AG04450 (cell line): ENCODE measurements at regions not wholly inside any gene's neighbourhood (a gene's known extent, or its start where the extent isn't known, plus 50 kb on each side); places are given as distances from the start of the nearest gene placed in this dataset.
A peak's percentile ranks its signal among the peaks of the same experiment; 100 is the strongest.

ENCODE experiments used
- CTCF ChIA-PET: fragments of 300-600, 350-600 bp; formaldehyde crosslinking; extraction: SDS; loops from one replicate; lab custom pipeline; 2022; ENCODE audit warnings: antibody characterized with exemption, inconsistent platforms; lab: Charles Lee
- POLR2A ChIA-PET: fragments of 350-600 bp; formaldehyde crosslinking; extraction: SDS; loops from one replicate; lab custom pipeline; 2021; ENCODE audit warnings: antibody characterized with exemption, inconsistent platforms; lab: Yijun Ruan, JAX
- DNase-seq: peaks from one replicate; pipeline ENCODE4 v3.0.0-alpha.2; 2011; ENCODE audit warnings: low read depth, low spot score
- H3K27ac ChIP-seq: one replicate; pipeline ENCODE4 v1.5.1; 2012; ENCODE audit warnings: low read depth, low read length, control low read depth
- H3K27me3 ChIP-seq: one replicate; pipeline ENCODE4 v1.6.0; 2012; ENCODE audit warnings: low read length; ENCODE audit not compliant: control insufficient read depth, insufficient read depth
- H3K4me3 ChIP-seq: 2 replicates; pipeline ENCODE4 v1.5.1; 2011; ENCODE audit warnings: mild to moderate bottlenecking, low read depth, low read length, control low read depth
- H3K9me3 ChIP-seq: 2 replicates; pipeline ENCODE4 v1.5.1; 2012; ENCODE audit warnings: low read length; ENCODE audit not compliant: control insufficient read depth, insufficient read depth
- CTCF ChIP-seq: IDR thresholded peaks from 2 replicates; pipeline ENCODE4 v1.5.1; 2011; ENCODE audit warnings: low read depth, low read length, control low read depth, inconsistent platforms

- no peak for TF ChIP-seq CTCF
- Histone ChIP-seq H3K9me3 (no peaks in the 10 kb centered on the region), H3K27ac (no peak overlapping the region), H3K4me3 (no peak overlapping the region), H3K27me3 (no peaks in the 10 kb centered on the region)
- no peak for DNase-seq
- POLR2A ChIA-PET: no interaction called here
- CTCF ChIA-PET: interaction anchor here (1.6 kb wide), 1 partner anchor 91 kb away, joined by 3 read pairs; no protein-coding TSS in a partner anchor
Observed at GRCh38 chr4:112847781-112848180, 201.7 kb upstream of the ANK2 start.

- Histone ChIP-seq H3K27me3 (no peaks in the 10 kb centered on the region), H3K9me3 (no peaks in the 10 kb centered on the region), H3K27ac (no peak overlapping the region), H3K4me3 (no peak overlapping the region)
- ChIA-PET POLR2A (no interaction called here), CTCF (interaction anchor here (0.8 to 1.6 kb wide), 2 partner anchors 89 to 90 kb away, joined by 3 read pairs; no protein-coding TSS in a partner anchor)
- no peak for DNase-seq
- TF ChIP-seq CTCF: no peak
Observed at GRCh38 chr4:112848911-112849310, 200.5 kb upstream of the ANK2 start.

DNA sequence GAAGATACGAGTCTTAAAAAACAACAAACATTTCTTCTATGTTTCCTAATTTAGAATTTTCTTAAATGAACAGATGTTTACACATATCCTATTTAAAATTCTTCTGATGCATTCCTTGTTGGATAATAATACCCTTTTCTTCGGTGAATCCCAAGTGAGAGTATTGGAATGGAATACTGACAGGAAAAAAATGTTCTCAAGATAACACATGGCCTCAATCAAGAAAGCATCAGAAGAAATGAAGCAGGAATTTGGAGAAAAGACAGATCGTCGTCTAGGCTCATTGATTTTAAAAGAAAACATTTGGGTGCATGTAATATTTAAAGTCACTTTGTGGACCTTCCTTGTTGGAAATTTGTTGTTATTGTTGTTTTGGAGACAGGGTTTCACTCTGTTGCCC, 196.9 kb upstream of the ANK2 start:
- POLR2A ChIA-PET: no interaction called here
- Histone ChIP-seq H3K4me3 (no peak overlapping the region), H3K27ac (no peak overlapping the region), H3K9me3 (no peaks in the 10 kb centered on the region), H3K27me3 (no peaks in the 10 kb centered on the region)
- TF ChIP-seq CTCF: no peak
- DNase-seq: no peak
- CTCF ChIA-PET: no interaction called here

- Histone ChIP-seq H3K4me3 (no peak overlapping the region), H3K9me3 (no peaks in the 10 kb centered on the region), H3K27ac (no peak overlapping the region), H3K27me3 (no peaks in the 10 kb centered on the region)
- no peak for DNase-seq
- peak; percentile 33; the same call in 1 of the 2 replicates for TF ChIP-seq CTCF
- ChIA-PET POLR2A (no interaction called here), CTCF (interaction anchor here (0.8 to 0.9 kb wide), 2 partner anchors 83 to 85 kb away, joined by 3 to 4 read pairs; no protein-coding TSS in a partner anchor)
Observed at GRCh38 chr4:112853662-112854256, 195.7 kb upstream of the ANK2 start.

- ChIA-PET POLR2A (no interaction called here), CTCF (interaction anchor here (0.8 to 1.9 kb wide), 2 partner anchors 84 to 86 kb away, joined by 4 to 7 read pairs; no protein-coding TSS in a partner anchor)
Observed at GRCh38 chr4:112854420-112854819, 195.0 kb upstream of the ANK2 start.

More at GRCh38 chr4:112854420-112854819, 195.0 kb upstream of the ANK2 start:
- H3K27me3 ChIP-seq: no peaks in the 10 kb centered on the region
- no peak for DNase-seq
- no peaks in the 10 kb centered on the region for H3K9me3 ChIP-seq
- TF ChIP-seq CTCF: no peak
- H3K4me3 ChIP-seq: no peak overlapping the region
- H3K27ac ChIP-seq: no peak overlapping the region
